Activated CD8-positive, alpha-beta memory T cell treated with anti-CD3 and anti-CD28 coated beads for 36 hours (primary cell): ENCODE measurements at regions not wholly inside any gene's neighbourhood (a gene's known extent, or its start where the extent isn't known, plus 50 kb on each side); places are given as distances from the start of the nearest gene placed in this dataset.

Experiments used
- CTCF ChIA-PET: fragments of 350-600 bp; sonication (Branson Sonifier 250); formaldehyde crosslinking; loops from one replicate; lab custom pipeline; 2021; ENCODE audit warnings: antibody characterized with exemption; lab: Charles Lee
- POLR2A ChIA-PET: fragments of 350-600 bp; sonication (Branson Sonifier 250); formaldehyde crosslinking; loops from one replicate; lab custom pipeline; 2021; ENCODE audit warnings: antibody characterized with exemption; lab: Charles Lee

DNA sequence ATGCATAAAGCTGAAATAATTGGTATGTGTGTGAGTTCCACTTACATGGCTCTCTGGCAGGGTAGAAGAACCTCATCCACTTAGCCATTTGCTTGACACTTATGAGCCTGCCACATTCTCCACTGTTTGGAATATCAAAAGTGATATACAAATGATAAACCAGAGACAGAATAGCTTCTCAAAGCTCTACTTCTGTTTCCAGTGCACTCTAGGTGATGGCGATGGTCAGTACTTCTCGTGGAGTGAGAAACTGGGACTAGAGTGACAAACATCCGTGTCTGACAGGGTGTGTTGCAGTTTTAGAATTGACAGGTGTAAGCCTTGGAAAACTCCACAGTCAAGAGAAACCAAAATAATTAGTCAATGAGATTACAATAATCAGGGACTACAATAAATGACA, 935.8 kb upstream of the TYRP1 start:
- CTCF ChIA-PET: no interaction called here
- POLR2A ChIA-PET: no interaction called here

DNA sequence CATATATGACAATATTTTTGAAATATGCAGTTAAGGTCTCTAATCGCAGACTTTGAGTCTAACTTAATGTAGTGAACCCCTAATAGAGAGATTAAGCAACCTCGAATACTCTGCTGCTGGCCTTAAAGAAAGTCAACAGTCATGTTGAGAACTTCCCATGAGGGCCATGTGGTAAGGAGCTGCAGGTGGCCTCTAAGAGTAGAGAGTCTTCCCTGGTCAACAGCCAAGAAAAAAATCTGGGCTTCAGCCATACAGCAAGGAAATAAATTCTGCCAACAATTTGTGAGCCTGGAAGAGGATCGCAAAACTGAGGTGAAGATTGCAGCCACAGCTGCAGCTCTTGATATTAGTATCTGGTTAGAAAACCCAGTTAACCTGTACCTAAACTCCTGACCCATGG, 935.2 kb upstream of the TYRP1 start:
- POLR2A ChIA-PET: no interaction called here

DNA sequence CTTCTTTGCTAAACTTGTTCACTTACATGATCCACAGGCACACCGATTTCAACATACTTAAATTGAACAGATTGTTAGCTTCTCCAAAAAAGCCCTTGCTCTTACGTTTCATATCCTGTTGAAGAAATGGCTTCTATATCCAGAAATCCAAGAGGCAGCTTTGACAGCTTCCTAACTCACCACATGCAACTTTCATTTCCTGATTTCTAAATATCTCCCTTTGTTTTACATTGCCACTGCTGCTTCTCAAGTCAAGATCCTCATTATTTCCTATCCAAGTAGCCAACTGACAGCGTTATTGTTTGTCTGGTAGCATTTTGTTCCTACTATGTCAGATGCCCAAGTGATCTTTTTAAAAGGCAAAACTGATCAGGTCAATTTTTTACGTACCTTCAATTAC, 913.2 kb upstream of the TYRP1 start:
- POLR2A ChIA-PET: no interaction called here
- CTCF ChIA-PET: no interaction called here

More for the DNA sequence above, 935.2 kb upstream of the TYRP1 start:
- CTCF ChIA-PET: no interaction called here

DNA sequence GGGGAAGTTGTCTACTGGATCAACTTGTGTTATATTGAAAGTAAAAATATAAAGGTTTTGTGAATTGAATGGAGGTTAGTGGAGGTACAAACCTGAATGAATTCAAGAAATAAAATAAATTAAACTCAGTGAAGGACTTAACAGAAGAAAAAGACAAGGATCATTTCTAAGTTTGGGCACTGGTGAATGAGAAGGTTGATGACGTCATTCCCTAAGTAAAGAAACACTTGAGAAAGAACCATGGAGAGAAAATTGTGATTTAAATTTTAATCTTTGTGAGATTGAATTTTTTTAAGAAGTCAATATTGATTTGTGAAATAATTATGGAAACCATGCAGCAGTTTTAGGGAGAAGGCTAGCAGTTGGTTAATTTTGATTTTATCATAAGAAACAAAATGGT, 900.3 kb upstream of the TYRP1 start:
- ChIA-PET CTCF (no interaction called here), POLR2A (no interaction called here)

DNA sequence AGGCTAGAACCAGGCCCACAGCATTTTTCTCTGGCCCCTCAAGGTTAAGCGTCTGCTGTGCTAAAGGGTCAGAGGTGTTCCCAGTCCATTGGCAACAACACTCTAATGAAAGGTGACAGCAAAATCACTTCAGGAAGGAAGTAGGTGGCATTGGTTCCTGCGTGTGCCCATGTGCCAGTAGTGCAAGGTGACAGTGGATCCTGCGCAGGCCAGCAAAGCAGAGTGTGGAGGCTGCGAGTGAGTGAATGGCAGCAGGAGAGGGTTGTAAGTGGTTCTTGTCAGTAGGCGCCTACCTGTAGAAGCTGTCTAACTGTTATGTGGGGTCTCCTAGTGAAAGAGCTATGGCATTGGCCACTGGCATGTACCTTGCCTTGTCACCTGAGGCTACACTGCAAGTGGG, 898.2 kb upstream of the TYRP1 start:
- ChIA-PET CTCF (no interaction called here), POLR2A (no interaction called here)

DNA sequence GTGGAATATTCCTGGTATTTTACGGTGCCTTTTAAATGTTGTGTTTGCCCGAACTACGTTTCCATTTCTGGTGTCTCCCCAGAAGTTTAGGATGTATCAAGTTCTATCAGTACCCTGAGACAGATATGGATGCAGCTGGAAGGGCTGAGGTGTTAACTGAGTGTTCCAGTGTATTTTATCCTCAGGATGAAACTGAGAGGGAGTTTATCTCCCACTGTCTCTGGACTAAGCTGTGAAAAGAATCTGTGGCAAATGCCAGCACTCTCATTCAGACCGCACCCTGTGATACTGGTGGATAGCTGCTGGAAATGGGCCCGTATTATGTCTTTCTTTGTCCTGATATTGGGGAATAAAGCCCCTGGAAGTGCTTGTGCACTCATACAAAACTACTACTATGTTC, 887.2 kb upstream of the TYRP1 start:
- POLR2A ChIA-PET: no interaction called here
- CTCF ChIA-PET: no interaction called here

DNA sequence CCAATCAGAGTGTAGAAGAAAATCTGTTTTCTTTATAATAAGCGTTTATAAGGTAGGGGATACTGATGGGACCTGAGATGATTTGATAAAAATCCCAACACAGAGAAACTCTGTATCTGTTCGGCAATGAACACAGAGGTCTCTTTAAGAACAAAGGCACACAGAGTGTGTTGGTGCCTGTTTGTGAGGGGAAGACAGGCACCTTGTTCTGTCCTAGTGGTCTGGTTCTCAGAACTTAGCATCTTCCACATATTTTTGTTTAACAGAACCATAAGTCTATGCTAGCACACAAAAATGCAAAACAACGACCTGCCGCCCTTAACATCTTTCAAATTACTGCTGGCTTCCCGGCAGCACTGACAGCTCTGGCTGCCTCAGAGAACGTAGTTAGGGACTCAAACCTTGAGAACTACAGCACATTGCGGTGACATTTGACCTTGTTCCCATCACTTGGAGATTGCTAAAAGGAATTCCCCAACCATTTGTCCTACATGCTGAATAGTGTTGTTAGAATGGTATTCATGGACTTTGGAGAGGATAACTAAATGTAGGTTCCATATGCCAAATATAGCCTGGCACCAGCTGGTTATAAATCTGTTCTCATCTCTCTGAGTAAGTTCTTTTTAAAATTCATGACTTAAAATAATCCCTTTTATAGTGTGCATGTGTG, 871.7 kb upstream of the TYRP1 start:
- CTCF ChIA-PET: no interaction called here
- POLR2A ChIA-PET: no interaction called here

DNA sequence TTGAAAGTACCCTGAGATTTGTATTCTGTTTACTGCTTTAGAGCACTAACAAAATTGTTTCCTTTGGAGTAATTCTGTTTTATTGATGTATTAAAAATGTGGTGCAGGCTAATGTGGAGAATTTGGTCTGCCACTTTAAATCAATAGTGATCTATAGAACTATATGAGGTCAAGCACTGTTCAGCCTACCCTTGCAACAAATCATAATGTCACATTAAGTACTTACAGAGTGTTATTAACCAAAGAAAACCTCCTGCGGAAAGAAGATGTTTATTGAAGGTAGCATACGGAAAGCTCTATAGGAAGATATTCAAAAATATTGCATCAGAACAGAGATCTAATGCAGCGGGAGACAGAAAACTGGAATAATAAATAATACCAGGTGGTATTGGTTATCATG, 865.0 kb upstream of the TYRP1 start:
- CTCF ChIA-PET: no interaction called here
- POLR2A ChIA-PET: no interaction called here

DNA sequence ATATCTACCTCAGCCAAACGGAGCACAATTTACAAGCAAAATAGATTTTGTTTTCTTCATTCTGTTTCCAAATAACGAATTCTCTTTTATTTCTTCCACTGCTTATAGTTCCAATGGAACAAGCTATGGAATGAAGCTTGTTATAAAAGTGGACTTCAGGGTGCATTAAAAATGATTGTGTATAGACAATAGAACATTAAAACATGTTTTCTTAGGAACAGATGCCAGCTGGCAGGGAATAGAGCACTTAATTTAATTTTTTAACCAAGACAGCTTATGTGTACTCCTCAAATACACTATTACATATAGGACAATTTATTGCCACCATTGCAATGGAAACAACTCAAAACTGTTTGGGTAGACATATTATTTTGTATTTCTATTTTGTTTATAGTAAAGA, 860.1 kb upstream of the TYRP1 start:
- ChIA-PET CTCF (no interaction called here), POLR2A (no interaction called here)

DNA sequence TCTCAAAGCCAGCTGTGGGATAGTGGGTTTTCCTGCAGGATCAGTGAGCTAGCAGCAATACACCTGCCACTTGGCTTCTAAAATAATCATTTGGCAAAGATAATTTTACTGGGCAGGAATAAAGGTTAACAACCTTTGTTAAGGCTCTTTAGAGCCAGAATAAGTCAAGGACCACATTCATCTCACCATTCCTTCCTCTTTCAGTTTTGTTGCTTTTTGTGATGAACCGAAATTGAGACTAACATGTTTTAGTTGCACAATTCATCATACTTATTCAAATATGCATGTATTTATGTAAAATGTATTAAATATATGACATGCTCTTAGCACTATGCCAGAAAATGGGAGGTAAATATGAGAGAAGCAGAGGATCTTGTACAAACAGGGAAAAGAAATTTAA, 824.4 kb upstream of the TYRP1 start:
- ChIA-PET POLR2A (no interaction called here), CTCF (no interaction called here)

DNA sequence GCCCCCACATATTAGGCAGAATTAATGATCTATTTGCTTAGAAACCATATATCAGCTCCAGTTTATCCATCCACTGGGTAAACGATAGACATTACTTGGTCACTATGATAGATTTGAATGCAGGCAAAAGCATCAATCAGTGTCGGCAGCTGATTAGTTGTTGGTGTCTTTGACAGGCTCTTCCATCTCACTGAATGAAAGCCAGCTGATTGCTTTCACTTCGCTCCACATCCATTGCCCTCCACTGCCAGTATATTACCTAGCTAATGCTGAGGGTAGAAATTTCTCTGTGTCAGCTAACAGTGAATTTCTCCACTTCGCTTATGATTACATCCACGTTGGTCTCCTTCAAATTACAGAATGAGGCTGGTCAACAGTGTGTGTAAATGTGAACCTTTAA, 821.3 kb upstream of the TYRP1 start:
- POLR2A ChIA-PET: no interaction called here
- CTCF ChIA-PET: no interaction called here

DNA sequence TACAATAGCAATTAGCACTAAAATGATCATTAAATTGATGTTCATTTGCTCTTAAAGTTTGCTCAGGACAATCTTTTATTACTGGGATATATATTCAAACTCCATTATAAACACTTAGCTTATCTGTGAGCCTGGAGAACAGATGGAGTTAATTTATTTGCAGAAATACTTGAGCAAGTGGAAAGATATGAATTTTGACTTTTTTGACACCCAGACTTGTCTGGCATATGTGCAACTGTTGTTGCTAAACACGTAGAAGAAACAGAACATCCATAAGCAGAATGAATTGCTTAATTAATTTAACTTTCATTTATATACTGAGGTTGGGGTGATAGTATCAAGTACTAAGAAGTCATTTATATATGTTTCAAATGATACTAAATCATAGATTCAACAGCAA, 820.7 kb upstream of the TYRP1 start:
- POLR2A ChIA-PET: no interaction called here
- CTCF ChIA-PET: no interaction called here

DNA sequence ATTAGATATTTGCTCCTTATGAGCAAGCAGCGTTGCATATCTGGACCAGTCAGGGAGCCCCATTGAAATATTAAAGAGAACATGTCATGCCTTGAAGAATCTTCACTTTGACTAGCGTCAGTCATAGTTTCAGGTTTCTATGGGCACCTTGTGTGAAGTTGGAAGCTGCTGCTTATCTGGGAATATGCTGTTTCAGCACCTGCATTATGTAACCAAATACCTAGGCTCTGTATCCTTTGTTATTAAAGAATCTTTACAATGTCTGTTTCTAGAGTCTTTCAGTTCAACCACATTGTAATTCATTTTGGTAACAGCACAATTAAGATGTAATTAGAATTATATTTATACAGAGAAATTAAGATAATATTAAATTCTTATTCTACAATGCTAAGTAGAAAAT, 818.8 kb upstream of the TYRP1 start:
- CTCF ChIA-PET: no interaction called here
- POLR2A ChIA-PET: no interaction called here

DNA sequence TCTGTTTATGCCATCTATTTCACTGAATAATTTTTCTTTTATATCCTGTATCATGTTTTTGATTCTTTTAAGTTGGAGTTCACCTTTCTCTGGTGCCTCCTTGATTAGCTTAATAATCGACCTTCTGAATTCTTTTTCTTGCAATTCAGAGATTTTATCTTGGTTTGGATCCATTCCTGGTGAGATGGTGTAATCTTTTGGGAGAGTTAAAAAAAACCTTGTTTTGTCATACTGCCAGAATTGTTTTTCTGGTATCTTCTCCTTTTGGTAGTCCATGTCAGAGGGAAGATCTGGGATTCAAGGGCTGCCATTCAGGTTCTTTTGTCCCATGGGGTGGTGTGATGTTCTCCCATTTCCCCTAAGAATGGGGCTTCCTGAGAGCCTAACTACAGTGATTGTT, 800.8 kb upstream of the TYRP1 start:
- POLR2A ChIA-PET: no interaction called here
- CTCF ChIA-PET: interaction anchor here (1.5 kb wide), 1 partner anchor 9 kb away, joined by 3 read pairs; no protein-coding TSS in a partner anchor

DNA sequence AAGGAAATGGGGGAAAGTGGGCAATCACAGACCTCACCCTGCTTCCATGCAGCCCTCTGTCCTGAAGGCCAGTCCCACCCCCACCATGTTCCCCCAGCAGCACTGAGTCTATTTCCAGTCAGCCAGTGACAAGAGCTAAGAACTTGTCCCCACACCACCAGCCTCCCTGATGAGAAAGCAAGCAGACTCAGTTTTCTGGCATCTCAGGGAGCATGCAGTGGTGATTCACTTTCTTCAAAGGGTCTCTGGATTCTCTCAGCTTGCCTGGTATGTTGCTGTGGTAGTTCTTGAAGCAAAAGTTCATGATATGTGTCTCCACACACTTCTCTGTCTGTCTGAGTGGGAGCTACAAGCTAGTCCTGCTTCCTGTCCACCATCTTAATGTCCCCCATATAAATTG, 799.9 kb upstream of the TYRP1 start:
- CTCF ChIA-PET: interaction anchor here (1.5 kb wide), 1 partner anchor 10 kb away, joined by 3 read pairs; no protein-coding TSS in a partner anchor
- POLR2A ChIA-PET: no interaction called here

DNA sequence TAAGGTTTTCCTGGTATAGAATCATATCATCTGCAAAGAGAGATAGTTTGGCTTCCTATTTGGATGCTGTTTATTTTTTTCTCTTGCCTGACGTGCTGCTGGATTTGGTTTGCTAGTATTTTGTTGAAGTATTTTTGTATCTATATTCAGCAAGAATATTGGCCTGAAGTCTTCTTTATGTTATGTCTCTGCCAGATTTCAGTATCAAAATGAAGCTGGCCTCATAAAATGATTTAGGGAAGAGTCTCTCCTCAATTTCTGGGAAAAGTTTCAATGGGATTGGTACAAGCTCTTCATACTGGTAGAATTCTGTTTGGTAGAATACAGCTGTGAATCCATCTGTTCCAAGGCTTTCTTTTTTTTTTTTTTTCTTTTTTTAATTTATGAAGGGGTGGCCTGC, 799.0 kb upstream of the TYRP1 start:
- CTCF ChIA-PET: interaction anchor here (1.5 kb wide), 1 partner anchor 11 kb away, joined by 3 read pairs; no protein-coding TSS in a partner anchor
- POLR2A ChIA-PET: no interaction called here

DNA sequence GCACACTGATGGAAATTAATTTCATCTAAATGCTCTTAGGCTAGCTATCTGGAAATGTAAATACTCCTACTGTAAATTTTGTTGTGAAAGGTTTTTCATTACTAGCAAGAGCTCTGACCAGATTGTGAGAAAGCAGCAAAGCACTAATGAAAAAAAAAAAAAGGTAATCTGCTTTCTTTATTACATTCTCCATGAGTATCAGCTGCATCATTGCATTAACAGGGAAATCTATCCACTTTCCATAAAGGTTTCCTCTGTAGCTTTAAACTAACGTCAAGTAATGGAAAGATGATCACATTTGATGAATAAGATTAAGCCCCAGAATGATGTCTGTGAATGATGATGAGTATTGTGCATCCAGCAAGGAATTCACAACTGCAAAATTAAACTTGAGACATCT, 790.6 kb upstream of the TYRP1 start:
- CTCF ChIA-PET: no interaction called here
- POLR2A ChIA-PET: no interaction called here

DNA sequence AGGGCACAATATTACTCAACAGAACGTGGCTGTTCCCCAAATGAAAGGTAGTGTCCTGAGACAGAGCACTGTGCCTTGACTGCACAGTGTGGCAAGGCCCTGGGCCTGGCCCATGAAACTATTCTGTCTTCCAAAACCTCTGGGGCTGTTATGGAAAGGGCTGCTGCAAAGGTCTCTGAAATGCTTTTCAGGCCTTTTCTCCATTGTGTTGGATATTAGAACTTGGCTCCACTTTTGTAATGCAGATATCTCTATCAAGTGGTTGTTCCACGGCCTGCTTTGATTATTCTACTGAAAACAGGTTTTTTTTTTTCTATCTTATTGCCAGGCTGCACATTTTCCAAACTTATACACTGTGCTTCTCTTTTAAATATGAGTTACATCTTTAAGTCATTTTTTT, 777.5 kb upstream of the TYRP1 start:
- ChIA-PET CTCF (no interaction called here), POLR2A (no interaction called here)

DNA sequence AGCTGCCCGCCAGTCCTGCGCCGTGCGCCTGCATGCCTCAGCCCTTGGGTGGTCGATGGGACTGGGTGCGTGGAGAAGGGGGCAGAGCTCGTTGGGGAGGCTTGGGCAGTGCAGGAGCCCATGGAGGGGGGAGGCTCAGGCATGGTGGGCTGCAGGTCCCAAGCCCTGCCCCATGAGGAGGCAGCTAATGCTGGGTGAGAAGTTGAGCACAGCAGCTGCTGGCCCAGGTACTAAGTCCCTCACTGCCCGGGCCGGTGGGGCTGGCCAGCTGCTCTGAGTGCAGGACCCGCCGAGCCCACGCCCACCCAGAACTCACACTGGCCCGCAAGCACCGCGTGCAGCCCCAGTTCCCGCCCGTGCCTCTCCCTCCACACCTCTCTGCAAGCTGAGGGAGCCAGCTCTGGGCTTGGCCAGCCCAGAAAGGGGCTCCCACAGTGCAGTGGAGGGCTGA, 764.3 kb upstream of the TYRP1 start:
- POLR2A ChIA-PET: no interaction called here
- CTCF ChIA-PET: no interaction called here

DNA sequence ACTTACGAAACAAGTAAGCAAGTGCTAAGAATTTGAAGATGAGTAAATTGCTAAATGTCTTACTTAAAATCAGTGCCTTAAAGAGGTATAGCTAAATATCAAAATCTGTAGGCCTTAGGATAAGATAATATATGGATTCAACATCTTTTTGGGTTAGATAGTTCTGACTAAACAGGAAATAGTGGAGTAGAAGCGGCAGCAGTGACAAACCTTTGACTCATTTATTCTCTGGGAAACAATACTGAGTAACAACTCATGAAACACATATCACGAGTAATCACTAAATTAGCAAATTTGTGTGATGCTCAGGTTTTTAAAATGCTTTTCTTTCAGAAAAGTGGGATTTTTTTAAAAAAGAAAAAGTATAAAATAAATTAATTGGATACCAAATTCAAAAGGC, 762.1 kb upstream of the TYRP1 start:
- ChIA-PET CTCF (no interaction called here), POLR2A (no interaction called here)

DNA sequence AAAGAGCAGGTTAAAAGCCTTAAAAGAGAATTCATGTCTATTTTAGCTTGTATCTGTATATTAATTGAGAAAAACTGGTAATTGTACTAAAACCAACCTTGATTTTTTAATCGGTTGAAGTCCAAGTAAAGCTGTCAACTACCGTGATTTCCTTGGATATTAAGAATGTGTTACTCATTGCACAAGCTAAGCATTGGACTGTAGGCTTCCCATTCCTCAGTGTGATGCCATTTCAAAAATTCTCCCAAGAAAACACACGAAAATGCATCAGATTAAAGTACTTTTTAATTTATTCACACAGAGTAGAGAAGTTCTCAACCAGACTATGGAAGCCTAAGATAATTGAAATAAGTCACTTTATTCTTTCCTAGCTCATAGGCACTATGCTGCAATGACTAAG, 761.4 kb upstream of the TYRP1 start:
- POLR2A ChIA-PET: no interaction called here
- CTCF ChIA-PET: no interaction called here

DNA sequence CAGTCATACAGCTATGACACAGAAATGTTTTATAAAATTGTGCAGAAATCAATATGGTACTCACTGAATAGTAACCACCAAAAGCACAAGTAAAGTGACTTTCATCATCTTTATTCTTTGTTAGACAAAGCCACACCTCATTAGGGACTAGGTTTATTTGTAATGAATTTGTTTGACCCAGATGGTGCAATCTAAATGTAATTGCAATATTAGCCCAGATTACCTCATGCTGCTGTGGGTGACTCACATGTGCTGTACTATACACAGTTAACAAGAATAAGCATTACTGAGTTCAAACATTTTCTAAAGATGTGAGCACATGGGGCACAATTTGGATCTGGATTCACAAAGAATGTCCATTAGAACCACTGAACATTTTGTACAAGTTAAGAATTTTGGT, 759.3 kb upstream of the TYRP1 start:
- POLR2A ChIA-PET: no interaction called here
- CTCF ChIA-PET: no interaction called here
